HPDE6-E6E7 (cell line): ENCODE measurements at regions not wholly inside any gene's neighbourhood (a gene's known extent, or its start where the extent isn't known, plus 50 kb on each side); places are given as distances from the start of the nearest gene placed in this dataset.

ENCODE experiments used
- DNase-seq: peaks from one replicate; pipeline ENCODE4 v3.0.0; 2011; ENCODE audit warnings: missing footprints; ENCODE audit errors: extremely low spot score

- no peak for DNase-seq
Observed at GRCh38 chr1:198032668-198033067, 115.5 kb downstream of the LHX9 start.

GRCh38 chr1:198040880-198041279 lies 115.9 kb upstream of the NEK7 start:
- DNase-seq: no peak

GRCh38 chr1:198042168-198042567 lies 114.6 kb upstream of the NEK7 start:
- DNase-seq: no peak

- DNase-seq: no peak
Observed at GRCh38 chr1:198047913-198048312, 108.9 kb upstream of the NEK7 start.

GRCh38 chr1:198054510-198054909 lies 102.3 kb upstream of the NEK7 start:
- no peak for DNase-seq

DNA sequence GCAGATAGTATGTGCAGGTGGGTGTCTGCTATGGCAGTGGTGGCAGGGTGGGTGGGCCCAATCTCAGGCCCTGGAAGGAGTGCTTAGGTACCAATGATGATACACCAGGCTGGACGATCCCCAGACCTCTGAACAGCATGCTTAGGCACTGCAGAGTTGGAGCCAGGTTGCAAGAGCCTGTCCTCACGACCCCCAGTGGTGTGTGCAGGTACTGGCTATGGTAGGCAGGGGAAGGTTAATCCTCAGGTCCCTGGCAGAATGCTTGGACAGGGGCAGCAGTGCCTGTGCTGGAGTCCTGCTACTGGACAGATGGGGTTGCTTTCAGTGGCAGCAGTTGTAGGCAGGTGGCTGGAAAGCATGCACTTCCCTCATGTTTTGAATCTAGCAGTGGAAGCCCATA lies 100.5 kb upstream of the NEK7 start:
- no peak for DNase-seq

DNA sequence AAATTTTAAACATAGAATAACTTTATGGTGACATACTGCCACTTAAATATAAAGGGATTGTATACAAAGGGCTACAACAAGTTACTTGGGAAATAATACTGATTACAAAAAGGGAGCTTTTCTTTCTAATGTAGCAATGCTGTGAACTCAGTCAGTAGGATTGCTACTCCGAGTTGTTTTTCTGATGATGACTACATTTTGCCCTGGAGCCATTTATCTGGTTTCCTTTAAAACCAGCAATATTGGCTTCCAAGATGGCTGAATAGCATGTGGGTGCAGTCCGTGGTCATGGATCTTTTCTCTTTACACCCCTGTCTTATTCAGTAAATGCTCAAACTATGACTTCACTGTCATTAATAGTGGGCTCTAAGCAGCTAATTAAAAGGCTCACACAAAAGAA lies 92.6 kb upstream of the NEK7 start:
- DNase-seq: no peak

DNA sequence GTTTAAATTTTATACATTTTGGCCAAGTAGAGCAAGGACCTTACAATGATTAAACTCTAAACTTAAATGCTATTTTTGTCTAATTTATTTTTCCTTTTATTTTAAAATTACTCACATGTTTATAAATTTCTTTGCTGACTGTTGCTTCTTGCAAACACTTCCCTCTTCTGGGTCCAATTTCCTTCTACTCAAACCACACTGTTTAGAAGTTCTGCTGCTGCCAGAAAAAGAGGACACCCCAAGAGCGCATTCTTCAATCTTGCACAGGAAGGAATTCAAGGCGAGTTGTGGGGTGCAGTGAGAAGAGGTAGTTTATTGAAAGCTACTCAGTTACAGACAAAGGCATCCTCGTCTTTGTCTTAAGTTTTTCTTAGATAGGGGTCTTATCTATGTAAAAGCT lies 88.5 kb upstream of the NEK7 start:
- no peak for DNase-seq

GRCh38 chr1:198072177-198072576 lies 84.6 kb upstream of the NEK7 start:
- no peak for DNase-seq

DNA sequence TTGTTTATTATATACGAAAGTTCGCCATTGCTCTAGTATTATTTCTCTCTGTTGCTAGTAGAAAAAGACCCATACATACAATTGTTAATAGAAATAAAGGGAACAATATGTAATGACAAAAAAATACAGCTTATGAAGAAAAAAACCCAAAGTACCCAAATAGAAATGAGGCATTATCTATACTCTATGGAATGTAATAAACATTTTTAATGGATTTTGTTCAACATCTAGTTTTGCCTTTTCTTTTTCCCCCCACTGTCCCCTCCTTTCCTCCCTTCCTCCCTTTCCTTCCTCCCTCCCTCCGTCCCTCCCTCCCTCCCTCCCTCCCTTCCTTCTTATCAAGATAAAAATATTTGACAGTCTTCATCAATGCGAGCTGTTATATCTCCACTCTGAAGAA lies 81.5 kb upstream of the NEK7 start:
- DNase-seq: no peak

DNA sequence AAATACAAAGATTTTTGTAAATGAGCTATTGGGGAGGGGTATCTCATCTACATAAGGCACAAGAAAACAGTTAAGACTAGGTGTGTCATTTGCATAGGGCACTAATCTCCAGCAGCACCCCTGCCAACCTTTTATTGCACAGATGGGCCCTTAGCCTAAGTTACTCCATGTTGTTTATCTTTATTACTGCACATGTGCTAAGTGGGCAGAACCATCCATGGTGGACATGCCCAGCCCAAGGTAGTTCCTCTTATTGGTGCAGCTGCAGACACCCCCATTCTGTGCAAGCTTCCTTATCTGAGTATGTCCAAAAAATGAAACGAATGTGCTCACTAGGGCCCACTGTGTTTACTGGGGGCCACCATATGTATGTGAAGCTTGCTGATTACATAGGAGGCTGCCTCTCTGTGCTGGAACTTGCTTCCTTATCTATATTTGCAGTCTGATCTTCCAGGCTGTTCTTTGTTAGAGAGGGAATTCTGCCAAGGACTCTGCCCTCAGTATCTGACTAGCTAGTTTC lies 77.3 kb upstream of the NEK7 start:
- no peak for DNase-seq

GRCh38 chr1:198082576-198082975 lies 74.2 kb upstream of the NEK7 start:
- DNase-seq: no peak

DNA sequence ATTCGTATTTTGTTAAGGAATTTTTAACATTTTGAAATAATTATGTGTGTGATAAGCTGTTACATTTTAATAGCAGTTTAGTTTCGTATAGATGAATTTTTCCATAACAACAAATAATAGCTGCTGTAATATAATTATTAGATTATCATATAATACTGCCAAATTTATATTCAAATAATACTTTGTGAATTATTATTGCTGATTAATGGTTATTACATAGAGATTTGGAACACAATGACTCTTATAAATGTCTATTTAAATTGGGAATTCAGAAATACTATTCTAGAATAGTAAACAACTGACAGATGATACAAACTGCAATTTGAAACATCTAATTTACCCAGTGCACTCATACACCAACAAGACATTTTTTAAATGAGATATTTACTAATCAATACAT lies 73.2 kb upstream of the NEK7 start:
- no peak for DNase-seq

DNA sequence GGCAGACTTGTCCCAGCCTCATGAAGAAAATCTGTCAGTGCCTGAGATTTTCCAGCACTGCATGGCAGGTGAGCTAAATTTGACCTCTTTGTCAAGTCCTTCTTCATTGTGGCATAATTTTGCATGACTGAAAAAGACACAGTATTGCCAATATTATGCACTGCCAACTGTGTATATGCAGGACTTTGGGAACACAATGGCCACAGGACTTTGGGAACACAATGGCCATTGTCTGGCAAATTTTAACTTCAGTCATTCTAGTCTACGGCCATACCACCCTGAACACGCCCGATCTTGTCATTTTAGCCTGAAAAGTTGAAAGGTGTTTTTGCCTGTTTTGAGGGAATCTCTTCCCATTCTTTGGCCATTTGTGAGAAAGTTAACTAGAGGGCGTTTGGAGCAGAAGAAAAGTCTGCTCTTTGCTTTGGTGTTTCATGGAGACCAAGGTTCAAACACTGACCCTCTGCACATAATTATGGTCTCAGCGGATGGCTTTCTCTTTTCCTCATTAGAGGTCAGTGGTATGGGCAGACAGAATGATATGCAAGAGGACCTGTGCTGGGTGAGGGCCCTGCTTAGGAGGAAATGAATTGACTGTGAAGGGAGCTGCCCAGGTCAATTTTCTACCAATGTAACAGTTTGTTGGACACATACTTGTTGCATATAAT lies 72.4 kb upstream of the NEK7 start:
- DNase-seq: no peak

DNA sequence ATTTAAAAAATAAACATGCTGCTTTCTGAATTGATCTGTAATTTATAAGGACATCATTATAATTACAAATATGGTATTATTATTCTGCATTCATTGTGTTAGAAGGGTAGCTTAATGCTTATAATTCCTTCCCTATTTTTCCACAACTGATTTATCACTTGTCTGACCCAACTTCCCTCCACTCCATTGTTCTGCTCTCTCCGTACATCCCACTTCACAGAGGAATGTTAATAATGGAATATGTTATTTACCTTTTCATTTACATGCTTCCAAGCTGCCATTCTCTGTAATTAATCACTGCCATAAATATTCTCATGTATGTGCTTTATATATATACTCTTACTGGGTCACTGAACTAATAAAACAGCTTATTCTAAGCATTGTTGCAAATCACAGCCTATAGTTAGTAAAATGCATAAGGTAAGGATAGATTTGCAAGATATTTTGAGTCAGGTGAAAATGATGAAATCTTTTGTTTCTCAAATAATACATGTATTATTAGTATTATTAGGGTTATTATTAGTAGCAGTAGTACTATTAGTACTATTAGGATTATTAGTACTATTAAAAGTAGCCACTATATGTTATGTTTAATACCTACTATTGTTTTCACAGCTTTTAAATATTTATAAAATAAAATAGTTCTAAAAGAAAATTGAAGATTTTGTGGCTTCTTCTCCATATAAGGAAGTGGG lies 70.6 kb upstream of the NEK7 start:
- DNase-seq: no peak

GRCh38 chr1:198087831-198088230 lies 69.0 kb upstream of the NEK7 start:
- DNase-seq: no peak

- DNase-seq: no peak
Observed at GRCh38 chr1:198088360-198089071, 68.3 kb upstream of the NEK7 start.

DNA sequence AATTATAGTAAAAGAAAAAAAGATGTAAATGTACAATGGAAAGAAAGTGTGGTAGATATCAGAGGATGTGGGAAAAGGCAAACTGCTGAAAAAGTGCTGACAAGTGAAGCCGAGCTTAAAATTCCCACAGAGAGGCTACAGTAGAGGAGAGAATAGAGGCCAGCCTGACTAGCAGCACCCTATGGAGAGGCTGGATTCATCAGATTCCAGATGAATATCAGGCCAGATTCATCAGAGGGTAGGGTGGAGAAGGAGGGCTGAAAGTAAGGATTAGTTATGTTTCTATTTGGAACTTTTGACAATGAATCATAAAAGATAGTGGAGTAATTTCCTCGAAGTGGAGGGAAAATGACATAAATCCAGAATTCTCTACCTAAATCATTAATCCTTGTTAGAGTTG lies 60.4 kb upstream of the NEK7 start:
- no peak for DNase-seq

DNA sequence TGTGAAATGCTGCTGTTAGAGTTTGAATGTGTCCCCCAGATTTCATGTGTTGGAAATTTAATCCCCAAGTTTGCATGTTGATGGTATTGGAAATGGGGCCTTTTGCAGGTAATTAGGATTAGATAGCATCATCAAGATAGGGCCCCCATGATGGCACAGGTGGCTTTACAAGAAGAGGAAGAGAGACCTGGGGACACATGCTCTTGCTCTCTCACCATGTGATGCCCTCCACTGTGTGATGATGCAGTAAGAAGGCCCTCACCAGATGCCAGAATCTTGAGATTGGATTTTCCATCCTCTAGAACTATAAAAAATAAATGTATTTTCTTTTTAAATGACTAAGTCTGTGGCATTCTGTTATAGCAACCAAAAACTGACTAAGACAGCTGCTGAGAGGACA lies 57.0 kb upstream of the NEK7 start:
- no peak for DNase-seq

DNA sequence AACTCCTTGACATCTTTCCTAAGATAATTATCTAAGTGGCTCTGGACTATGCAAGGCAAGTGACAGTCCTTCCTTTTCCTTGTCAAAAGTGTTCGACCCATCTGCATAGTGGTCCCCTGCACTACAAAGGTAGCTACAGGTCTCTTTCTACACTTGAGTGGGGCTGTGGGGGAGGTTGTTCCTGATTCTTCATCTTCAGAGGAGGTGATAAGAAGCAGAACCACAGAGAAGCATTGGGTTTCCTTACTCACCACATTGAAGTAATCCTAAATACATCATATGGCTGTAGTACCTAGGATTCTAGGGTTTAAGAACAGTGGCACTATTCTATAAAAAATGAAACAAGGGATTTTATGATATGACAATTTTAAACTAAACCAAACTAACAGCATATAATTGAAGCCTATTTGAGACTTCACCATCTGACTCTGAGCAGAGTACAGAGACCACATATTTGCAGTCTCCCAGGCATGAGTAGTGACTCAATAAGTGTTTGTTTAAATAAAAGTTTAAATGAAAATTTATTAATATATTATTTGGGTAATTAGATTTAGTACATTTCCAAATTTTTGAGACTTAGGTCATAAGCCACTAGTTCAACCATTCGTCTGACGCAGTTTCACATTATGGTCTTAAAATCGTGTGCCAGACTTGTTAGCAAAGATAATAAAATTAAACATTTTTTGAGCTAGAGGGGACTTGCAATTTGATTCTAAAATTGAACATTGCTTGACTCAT lies 54.9 kb upstream of the NEK7 start:
- DNase-seq: no peak

- no peak for DNase-seq
Observed at GRCh38 chr1:198102454-198102827, 54.4 kb upstream of the NEK7 start.

DNA sequence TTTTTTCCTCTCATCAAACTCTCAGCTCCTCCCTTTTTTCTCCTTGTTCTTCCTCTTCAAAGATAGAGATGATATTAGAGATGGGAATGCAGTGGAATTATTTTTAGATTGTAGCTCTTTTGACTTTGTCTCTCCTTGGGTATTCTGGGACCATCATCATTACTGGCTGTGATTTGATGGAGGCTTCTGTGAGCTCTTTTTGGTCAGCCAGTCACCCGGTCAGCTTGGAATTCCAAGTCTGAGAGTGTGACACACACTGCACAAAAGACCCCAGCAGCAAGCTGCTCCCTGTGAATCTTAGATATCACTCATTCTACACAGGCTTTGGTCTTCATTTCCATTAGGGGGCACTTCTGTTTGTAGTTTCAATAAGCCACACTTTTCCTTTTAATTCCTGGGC lies 51.6 kb upstream of the NEK7 start:
- no peak for DNase-seq
